NCI-H2227 (cell line): ENCODE measurements at regions not wholly inside any gene's neighbourhood (a gene's known extent, or its start where the extent isn't known, plus 50 kb on each side); places are given as distances from the start of the nearest gene placed in this dataset.

Experiments
- DNase-seq: peaks from one replicate; lab custom pipeline; 2025; ENCODE audit not compliant: unreplicated experiment; lab: John Stamatoyannopoulos, UW

DNA sequence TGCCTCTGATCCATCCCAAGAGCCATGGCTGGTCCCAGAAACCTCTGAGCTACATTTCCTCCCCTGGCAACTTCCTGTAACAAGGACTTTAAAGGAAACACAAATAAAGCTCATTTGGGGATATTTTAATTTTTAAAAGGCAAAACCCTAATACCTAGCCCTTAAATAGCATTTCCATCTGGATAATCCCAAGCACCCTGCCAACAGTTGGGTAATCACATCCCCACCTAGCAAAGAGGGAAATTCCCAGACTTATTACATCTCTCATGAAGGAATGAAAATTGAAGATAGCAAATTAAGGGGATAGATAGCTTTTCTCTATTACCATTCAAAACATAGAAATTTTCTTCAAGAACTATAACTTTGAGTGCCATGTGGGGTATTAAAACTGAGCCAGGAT, 213.7 kb upstream of the BMP4 start:
- DNase-seq, result no peak

DNA sequence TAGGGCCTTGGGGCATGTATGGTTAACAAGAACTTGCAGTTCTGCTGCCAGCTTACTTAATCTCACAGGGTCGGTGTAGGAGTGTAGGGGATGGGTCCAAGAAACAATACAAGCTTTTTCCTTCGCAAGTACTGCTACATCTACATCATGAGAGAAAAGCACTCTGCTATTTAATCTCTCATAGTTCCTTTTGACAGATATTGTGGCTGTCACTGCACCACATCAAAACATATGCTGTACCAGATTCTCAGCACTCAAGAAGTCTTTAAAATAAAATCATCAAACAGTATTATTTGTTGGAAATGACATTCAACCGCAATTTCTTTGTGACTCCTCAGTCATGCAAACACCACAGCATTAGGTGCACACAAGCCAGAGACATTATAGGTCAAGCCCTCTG, 215.5 kb upstream of the BMP4 start:
- no peak for DNase-seq

- DNase-seq, result no peak
Observed at GRCh38 chr14:54172562-54172961, 215.9 kb upstream of the BMP4 start.

DNA sequence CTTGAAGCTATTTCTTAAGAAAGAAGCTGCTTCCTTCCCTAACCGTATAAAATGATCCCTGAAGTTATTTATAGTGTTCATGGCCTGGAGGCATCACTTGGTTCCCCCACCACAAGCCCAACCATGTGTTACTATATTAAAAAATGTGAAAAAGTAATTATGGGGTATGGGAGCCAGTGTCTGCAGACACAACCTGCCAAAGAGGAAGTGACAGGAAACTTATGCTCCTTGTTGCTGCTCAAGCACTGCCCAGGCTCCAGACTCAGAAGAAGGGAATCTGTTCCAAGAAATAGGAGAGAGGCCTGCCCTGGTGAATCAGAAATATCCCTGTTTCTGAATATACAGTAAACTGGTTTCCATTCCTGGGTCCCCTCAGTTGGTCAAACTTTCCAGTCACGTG, 217.2 kb upstream of the BMP4 start:
- no peak for DNase-seq

- no peak for DNase-seq
Observed at GRCh38 chr14:54174457-54174856, 217.8 kb upstream of the BMP4 start.

DNA sequence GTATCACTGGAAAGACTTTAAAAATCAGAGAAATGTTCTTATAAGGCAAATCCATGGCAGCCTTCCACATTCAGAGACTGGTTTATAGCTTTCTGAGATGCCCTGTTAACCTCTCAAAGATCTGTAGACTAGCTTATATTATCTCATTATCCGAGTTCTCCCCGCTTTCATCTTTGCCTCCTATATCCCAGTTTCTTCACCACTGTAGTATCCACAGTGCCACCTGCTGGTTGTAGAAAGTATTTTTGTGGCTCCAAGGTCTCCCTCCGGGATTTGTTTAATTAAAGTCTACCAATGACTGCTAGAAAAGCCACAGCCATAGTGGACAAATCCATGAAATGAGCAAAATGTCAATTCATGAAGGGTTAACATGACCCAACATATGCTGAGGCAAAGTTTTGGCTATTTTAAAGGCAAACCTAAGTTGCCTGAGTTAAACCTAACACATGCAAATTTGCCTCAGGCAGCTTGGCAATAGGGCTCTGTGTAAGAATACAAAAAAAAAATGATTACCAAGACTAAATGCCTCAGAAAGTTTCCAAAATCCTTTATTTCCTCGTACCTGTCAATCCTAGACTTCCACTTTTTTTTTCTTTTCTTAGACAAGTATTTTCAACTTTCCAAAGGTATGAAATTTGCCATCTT, 218.8 kb upstream of the BMP4 start:
- peak; percentile 77 for DNase-seq

GRCh38 chr14:54177019-54177418, 219.8 kb upstream of the CDKN3 start:
- no peak for DNase-seq

DNA sequence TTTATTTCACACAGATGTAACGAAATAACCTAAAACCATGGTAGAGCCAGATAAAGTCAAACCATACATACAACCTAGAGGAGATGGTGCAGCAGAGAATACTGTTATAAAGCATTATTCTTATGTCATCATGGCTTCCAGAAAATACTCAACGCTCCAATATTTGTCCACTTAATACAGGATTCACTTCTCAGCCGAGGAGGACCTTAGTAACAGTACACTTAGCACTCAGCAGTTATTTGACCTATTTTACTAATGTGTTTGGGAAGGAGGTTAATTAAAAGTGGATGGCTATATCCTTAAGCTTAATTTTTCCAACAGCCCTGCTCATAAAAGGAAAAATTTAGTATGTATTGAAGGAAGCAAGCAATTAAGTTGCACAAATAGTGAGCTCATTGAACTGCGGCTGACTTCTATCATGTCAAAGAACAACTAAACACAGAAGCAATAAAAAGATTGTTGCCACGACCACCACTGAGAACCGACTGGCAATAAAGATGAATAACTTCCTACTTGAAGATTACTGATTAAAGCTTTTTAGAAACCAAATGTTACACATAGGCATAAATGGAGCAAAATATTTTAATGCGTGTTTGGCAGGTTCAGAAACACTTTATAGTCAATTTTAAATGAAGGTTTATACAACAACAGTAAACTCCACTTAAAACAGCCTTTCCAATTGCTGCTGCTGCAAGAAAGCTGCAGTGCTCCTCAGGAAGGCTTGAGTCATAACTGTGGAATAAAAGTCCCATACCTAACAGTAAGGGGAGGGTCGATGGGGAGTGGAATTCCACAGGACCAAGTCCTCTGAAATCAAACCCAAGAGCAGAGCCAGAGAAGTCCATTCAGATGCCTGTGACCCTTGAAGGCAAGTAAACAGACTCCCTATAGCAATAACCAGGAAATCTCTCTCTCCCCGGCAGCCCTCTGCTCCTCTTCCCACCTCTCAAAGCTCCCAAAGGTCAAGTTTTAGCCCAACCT, 218.9 kb upstream of the CDKN3 start:
- no peak for DNase-seq

DNA sequence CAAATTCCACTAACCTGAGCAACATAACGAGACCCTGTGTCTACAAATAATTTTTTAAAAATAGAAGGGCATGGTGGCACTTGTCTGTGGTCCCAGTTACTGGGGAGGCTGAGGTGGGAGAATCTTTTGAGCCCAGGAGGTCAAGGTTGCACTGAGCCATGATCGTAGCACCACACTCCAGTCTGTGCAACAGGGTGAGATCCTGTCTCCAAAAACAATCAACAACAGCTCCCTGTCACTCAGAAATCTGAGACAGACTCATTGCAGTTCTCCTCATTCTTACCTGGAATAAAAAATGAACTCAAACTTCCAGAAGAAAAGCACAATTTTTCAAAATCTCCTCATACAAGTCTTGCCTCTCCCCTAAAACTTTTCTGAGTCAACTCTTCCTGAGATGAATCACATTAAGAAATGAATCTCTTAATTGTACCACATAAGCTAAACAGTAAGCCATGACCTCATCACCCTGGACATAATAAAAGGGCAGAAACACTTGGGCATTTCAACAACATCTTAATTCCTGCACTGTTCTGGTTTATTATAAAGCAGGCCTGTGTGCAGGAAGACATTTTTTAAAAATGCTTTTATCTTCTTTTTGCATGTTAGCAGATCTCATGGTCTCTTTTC, 214.3 kb upstream of the CDKN3 start:
- no peak for DNase-seq

DNA sequence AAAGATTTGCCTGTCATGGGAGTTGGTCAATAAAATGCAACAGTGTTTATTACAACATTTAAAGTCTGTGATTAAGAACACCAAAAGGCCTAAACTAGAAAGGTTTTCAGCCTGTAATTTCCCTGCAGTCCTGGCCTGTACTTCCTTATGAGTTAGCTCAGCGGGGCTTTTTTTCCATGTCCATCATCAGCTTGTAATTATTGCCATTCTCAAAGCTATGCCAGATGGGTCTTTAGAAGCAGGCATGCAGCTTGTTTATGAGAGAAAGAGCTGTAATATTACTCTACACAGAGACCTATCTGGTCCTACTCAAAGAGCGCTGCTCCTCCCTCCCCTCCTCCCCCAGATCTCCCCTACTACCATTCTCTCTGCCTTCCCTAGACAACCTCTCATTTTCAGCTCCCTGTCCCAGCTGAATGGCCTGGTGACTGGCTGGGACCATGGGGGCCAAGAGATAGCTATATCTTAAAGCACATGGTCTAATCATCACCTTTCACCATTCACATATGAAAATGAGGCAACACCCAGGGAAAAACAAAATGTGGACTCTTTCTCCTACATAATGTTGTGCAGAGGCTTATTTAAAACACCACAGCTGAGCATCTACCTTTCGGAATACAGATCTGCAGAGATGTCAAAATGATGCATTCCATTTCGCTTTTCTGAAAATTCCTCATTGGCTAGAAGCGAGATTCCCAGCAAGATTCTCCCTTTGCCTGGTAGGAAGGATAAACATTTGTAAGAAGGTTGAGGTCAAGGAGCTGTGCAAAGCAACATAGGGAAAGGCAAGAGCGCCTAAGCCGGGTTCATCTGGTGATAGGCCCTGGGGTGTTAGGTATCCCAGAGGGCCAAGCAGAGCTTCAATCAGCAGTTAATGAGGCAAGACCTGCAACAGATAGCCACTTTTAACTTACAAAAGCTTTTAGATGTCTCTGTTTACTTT, 209.7 kb upstream of the CDKN3 start:
- DNase-seq, result peak; percentile 89

- DNase-seq, result no peak
Observed at GRCh38 chr14:54188064-54188666, 208.6 kb upstream of the CDKN3 start.

- no peak for DNase-seq
Observed at GRCh38 chr14:54189333-54189732, 207.5 kb upstream of the CDKN3 start.

- DNase-seq, result no peak
Observed at GRCh38 chr14:54189748-54190354, 207.0 kb upstream of the CDKN3 start.

DNA sequence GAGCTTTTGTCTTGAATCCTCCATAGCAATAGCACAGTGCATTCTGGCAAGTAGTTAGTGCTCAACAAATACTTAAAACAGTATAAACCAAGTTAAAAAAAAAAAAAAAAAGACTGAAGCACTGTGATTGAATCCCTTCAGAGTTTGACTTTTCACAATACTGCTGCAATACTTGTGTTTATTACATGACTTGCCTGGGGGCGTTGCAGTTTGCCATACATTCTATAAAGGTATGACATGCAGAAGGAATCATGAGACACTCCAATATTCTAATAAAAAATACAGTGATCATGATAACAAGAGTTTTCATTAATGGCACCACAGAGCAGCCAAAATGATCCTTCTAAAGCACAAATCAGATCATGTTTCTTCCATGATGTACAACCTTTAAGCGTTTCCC, 205.0 kb upstream of the CDKN3 start:
- DNase-seq, result no peak

DNA sequence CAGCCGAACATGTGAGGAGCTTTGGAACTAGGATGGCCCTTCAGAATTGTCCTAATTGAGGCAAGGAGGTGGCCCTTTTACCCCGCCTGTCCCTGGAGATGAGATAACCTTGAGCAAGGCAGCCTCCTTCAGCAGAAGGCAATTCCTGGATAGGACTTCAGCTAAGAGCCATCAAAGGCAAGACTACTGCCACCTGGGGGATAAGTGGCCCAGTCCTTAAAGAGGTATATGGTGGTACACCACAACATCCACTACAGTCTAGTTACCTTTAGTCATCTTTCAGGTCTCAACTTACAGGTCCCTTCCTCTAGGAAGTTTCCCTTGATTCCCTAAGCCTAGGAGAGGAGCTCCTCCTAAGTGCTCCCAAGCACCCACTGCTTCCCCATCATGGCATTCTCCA, 204.2 kb upstream of the CDKN3 start:
- no peak for DNase-seq

GRCh38 chr14:54193871-54194270, 202.9 kb upstream of the CDKN3 start:
- DNase-seq, result no peak

DNA sequence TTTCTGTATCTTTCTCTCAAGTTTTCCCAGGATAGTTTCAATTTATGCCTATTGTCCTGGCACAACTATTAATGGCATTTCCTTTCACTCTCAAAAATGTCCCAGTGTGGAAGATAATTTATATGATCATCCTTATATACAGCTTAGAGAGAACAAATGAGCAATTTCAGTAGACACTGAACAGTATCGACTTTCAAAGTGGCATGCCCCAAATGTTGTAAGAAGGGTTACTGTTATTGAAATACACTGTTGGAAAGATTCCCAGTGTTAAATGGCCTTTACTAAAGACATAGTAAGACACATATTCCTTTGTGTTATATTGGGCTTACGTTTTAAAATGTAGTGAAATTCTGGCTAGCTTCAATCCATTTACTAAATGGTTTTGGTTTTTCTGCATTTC, 202.3 kb upstream of the CDKN3 start:
- no peak for DNase-seq

GRCh38 chr14:54197369-54197768, 199.4 kb upstream of the CDKN3 start:
- DNase-seq, result no peak

DNA sequence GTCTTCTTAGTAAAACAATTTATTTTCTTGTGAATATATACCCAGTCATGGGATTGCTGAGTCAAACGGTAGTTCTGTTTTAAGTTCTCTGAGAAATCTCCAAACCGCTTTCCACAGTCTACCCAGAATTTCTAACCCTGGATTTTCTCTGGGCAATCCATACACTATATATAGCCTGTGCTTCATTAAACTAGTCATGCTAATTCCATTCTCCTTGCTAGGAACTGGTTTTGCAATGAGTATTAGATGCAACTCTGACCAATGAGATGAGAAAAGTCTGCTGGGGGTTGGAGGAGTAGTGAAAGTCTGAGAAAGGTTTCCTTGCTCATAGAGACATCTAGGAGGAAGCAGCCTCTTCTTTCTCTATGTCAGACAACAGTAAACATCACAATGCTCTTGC, 196.1 kb upstream of the CDKN3 start:
- no peak for DNase-seq

- DNase-seq, result no peak
Observed at GRCh38 chr14:54202288-54202687, 194.5 kb upstream of the CDKN3 start.
